ENCODE measurements at regions not wholly inside any gene's neighbourhood (a gene's known extent, or its start where the extent isn't known, plus 50 kb on each side); places are given as distances from the start of the nearest gene placed in this dataset.

GRCh38 chr16:86701286-86701975 is 123.1 kb downstream of the FOXL1 start:
- DNase-seq: no peak
- no peak overlapping the region for H3K4me3 ChIP-seq
- 92 to 94% (median 92%) methylated on average over 30 of the region's 30 CpGs for WGBS, 3 donors
- no peak for TF ChIP-seq CTCF (IDR thresholded peaks at IDR 0.05)
- H3K9me3 ChIP-seq: no peaks in the 10 kb centered on the region
- no peaks in the 10 kb centered on the region for H3K36me3 ChIP-seq (ENCODE audit: insufficient read depth in 1 of 2, low read depth in 1 of 2)
- peaks cover 0 to 2% (median 0%) of the 10 kb centered on the region in 3 donors for H3K27me3 ChIP-seq (ENCODE audit: insufficient read depth in 3 of 3, low read length in 2 of 3)
- ATAC-seq: no peak
- intact Hi-C loops (cut with DNase I): no loop called here
- H3K4me1 ChIP-seq: no peaks in the 10 kb centered on the region
- no peak overlapping the region for H3K27ac ChIP-seq

GRCh38 chr16:86702824-86703588 is 124.7 kb downstream of the FOXL1 start:
- WGBS, 3 donors: 79 to 88% (median 82%) methylated on average over 6 of the region's 6 CpGs
- intact Hi-C loops (cut with DNase I): no loop called here

GRCh38 chr16:86704516-86704915 is 126.2 kb downstream of the FOXL1 start:
- TF ChIP-seq CTCF (IDR thresholded peaks at IDR 0.05): no peak
- peak in 1 of 2 donors; percentile 8 for DNase-seq
- 73 to 89% (median 76%) methylated on average over 8 of the region's 8 CpGs for WGBS, 3 donors
- no peak overlapping the region for H3K27ac ChIP-seq
- no peaks in the 10 kb centered on the region for H3K4me1 ChIP-seq
- ATAC-seq: no peak
- no peaks in the 10 kb centered on the region for H3K36me3 ChIP-seq (ENCODE audit: insufficient read depth in 1 of 2, low read depth in 1 of 2)
- peaks cover 0 to 2% (median 0%) of the 10 kb centered on the region in 3 donors for H3K27me3 ChIP-seq (ENCODE audit: insufficient read depth in 3 of 3, low read length in 2 of 3)
- no peaks in the 10 kb centered on the region for H3K9me3 ChIP-seq
- intact Hi-C loops (cut with DNase I): no loop called here
- no peak overlapping the region for H3K4me3 ChIP-seq

More at GRCh38 chr16:86702824-86703588, 124.7 kb downstream of the FOXL1 start:
- Histone ChIP-seq H3K27me3 (ENCODE audit: insufficient read depth in 3 of 3, low read length in 2 of 3) (peaks cover 0 to 2% (median 0%) of the 10 kb centered on the region in 3 donors), H3K27ac (no peak overlapping the region), H3K4me1 (no peaks in the 10 kb centered on the region), H3K36me3 (ENCODE audit: insufficient read depth in 1 of 2, low read depth in 1 of 2) (no peaks in the 10 kb centered on the region), H3K9me3 (no peaks in the 10 kb centered on the region), H3K4me3 (no peak overlapping the region)
- no peak for DNase-seq
- no peak for TF ChIP-seq CTCF (IDR thresholded peaks at IDR 0.05)
- no peak for ATAC-seq

GRCh38 chr16:86706726-86707125 is 128.4 kb downstream of the FOXL1 start:
- H3K27me3 ChIP-seq (ENCODE audit: insufficient read depth in 3 of 3, low read length in 2 of 3): peaks cover 0 to 2% (median 0%) of the 10 kb centered on the region in 3 donors

More at GRCh38 chr16:86706726-86707125, 128.4 kb downstream of the FOXL1 start:
- DNase-seq (peak in 1 of 2 donors; percentile 6), ATAC-seq (no peak)
- no peak for TF ChIP-seq CTCF (IDR thresholded peaks at IDR 0.05)
- Histone ChIP-seq H3K4me1 (no peaks in the 10 kb centered on the region), H3K9me3 (no peaks in the 10 kb centered on the region), H3K27ac (no peak overlapping the region), H3K4me3 (no peak overlapping the region), H3K36me3 (ENCODE audit: insufficient read depth in 1 of 2, low read depth in 1 of 2) (no peaks in the 10 kb centered on the region)
- intact Hi-C loops (cut with DNase I): no loop called here
- WGBS, 3 donors: 91 to 96% (median 93%) methylated on average over 7 of the region's 7 CpGs

Data from psoas muscle (tissue), 7 donors.